ENCODE measurements at regions not wholly inside any gene's neighbourhood (a gene's known extent, or its start where the extent isn't known, plus 50 kb on each side); places are given as distances from the start of the nearest gene placed in this dataset.
"Not testable (repeated sequence)": the region's sequence is repeated elsewhere in the genome, so short reads cannot be mapped to it uniquely, and the experiment has no call there.

DNA sequence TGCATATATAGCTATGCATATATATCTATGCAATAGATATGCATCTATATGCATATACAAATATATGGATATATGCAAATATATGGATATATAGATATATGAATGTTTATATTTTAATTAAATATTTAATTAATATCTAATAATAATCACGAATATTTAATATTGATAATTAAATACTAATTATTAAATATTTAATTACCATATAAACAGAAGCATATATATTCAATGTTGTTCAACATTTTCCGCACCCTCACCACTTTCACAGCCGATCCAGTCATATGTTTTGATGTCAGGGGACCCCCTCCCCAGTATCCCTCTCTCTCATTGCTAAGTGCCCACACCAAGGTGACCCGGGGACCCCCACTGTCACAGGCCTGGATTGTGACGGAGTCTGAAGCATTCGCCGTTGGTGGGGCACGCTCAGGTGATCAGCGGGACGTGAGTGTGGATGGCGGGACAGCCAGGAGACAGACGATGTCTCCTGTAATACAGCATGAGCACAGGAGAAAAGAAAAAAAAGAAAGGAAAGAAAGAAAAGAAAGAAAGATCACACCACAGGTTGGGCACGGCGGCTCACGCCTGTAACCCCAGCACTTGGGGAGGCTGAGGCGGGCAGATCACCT, 199.7 kb downstream of the CRLF2 start:
- peak; percentile 14 for DNase-seq

DNA sequence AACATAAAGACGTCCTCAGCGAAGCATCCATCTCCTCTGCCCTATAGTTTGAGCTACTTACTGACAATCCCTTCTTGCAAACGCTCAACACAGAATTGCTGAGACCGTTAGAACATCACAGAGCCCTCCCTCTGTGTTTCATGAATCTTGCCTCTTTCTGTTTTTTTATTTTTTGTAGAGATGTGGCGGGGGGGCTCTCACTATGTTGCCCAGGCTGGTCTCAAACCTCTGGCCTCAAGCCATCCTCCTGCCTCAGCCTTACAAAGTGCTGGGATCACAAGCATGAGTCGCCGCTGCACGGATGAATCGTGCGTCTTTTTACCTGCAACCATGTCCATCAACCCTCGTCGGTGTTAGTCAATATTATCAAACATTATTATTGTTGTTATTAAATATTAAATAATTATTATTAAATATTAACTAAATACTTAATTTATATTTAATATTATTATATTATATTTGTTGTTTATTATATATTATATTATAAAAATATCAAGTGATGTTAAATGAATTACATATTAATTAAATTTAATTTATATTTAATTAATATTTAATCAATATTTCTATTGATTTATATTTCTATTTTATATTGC, 200.7 kb downstream of the CRLF2 start:
- DNase-seq, result peak; percentile 4

DNA sequence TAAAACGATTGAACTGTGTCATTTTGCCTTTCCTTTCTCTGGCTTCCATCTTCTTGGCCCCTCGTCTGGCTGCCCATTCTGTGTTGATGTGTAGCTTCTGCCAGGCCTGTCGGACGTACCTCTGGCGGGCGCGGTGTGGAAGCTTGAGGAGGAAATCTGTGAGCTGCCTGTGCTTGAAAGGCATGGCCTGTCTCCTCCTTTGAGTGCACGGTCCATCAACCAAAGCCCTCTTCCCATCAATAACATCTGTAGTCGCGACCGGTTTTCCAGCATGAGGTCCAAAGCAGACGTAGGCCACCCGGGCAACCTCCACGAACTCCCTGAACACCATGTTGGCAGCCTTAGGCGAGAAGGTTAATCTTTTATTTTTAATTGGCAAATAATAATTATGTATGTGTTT, 202.7 kb downstream of the CRLF2 start:
- DNase-seq, result no peak

DNA sequence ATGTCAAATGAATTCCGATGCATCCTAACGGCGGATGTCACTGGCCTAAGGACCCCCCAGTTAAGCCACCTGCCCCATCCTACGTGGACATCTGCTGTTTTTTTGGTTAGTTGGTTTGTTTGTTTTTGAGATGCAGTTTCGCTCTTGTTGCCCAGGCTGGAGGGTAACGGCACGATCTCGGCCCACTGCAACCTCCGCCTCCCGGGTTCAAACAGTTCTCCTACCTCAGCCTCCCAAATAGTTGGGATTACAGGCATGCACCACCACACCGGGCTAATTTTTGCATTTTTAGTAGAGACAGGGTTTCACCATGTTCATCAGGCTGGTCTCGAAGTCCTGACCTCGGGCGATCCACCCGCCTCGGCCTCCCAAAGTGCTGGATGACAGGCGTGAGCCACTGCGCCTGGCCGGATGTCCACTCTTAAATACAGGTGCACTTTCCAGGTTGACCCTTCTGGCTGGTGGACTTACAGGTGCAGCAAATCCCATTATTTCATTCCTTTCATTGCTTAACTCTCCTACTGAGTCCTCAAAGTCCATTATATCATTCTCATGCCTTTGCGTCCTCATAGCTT, 206.2 kb downstream of the CRLF2 start:
- DNase-seq, result no peak

DNA sequence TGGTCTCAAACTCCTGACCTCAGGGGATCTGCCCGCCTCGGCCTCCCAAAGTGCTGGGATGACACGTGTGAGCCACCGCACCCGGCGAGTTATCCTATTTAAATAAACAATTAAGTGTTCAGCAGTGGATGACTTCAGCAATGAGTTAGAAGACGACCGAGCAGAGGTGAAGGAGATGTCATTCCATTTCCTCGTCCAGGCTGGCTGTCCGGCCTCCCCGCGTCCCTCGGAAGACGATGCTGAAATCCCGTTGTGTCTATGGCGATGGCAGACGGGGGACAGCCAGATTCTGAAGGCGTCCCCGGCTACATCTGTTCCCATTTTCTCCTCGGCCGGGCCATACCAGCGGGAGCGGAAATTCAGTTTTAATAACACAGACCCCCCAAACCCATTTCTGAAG, 209.8 kb downstream of the CRLF2 start:
- DNase-seq, result no peak

DNA sequence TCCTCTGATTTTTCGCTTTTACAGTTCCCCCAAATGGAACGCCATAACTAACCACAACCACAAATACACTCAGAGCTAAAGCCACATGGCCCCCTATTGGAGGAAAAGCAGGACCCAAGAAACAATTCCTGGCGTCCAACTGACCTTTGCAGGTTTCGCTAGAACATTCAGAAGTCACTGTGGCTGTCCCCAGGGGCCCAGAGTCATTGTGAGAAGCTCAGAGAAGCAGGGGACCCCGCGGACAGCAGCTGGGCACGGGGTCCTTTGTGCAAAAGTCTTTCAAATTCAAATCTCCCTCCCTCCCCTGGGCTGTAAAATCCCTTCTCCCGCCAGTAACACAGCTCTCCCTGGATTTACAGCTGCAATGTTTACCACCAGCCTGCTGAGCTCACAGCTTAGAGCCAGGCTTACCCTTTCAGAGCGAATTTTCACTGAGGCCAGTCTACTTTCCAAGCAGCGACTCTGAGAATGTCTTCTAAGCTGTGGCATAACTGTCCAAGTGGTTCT, 214.8 kb downstream of the CRLF2 start:
- no peak for DNase-seq

DNA sequence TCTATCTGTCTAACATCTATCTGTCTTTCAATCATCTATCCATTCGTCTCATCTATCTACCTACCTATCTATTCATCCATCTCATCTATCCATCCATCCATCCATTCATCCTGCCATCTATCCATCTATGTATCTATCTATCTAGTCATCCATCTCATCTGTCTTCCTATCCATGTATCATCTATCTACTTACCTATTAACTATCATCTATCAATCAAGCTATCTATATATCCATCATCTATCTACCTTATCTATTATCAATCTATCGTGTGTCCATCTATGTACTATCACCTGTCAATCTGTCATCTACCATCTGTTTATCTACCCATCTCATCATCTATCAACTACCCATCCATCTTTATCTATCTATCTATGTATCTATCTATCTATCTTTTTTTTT, 217.7 kb downstream of the CRLF2 start:
- DNase-seq, result no peak

DNA sequence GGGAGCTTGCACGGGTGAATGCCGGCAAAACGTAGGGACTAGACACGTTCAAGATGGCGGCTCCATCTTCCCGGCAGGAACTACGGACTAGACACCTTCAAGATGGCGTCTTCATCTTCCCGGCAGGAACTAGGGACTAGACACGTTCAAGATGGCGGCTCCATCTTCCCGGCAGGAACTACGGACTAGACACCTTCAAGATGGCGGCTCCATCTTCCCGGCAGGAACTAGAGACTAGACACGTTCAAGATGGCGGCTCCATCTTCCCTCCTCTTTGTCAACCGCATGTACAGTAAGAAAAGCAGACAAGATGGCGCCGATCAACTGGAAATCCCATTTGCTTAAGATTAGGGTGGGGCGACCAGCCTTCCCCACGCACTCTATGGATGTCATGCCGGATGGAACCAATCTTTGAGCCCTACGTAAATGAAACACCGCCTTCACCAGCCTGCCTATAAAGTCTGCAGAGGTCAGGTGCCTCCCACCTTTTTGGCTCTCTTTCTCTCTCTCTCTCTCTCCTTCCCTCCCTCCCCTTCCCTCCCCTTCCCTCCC, 222.4 kb downstream of the CRLF2 start:
- DNase-seq, result no peak

DNA sequence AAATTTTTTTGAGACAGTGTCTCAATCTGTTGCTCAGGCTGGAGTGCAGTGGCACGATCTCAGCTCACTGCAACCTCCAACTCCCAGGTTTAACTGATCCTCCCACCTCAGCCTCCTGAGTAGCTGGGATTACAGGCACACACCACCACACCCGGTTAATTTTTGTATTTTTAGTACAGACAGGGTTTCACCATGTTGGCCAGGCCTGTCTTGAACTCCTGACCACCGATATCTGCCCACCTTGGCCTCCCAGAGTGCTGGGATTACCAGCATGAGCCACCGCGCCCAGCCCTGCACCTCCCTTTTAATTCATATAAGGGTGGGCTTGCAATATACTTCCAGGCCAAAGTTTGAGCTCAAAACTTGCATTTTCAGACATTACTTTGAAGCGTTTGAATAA, 223.9 kb downstream of the CRLF2 start:
- not testable (repeated sequence) for DNase-seq

DNA sequence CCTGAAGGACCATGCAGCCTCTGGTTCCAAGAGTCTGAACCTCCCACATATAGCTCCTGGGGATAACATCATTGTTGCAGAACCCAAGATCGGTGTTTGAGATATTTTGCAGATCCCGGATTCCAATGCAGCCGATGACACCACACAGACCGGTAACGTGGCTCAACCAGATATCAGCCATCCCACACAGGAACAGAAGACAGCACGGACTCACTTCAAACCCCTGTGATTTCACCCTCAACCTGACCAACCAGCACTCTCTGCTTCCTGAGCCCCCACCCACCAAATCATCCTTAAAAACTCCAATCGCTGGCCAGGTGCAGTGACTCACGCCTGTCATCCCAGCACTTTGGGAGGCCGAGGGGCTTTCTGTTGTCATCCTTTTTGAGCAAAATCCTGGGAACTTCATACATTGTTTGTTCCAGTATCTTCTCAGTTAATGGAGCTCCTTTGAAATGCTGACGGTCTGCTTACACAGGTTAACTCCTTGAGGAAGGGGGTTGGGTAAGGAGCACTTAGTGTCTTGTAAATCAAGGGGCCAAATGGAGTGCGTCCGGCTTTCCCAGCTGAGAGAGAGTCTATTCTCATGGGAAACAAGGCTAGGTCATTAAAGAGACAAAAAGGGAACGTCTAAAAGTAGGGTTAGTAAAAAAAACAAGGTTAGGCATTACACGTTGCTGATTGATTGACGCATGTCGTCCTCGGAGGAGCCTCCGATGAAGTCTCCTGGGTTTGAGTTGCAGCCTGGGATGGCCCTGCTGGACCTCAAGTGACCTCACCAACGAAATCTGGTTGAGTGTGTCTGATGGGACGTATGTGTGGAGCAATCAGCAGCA, 230.4 kb downstream of the CRLF2 start:
- no peak for DNase-seq

DNA sequence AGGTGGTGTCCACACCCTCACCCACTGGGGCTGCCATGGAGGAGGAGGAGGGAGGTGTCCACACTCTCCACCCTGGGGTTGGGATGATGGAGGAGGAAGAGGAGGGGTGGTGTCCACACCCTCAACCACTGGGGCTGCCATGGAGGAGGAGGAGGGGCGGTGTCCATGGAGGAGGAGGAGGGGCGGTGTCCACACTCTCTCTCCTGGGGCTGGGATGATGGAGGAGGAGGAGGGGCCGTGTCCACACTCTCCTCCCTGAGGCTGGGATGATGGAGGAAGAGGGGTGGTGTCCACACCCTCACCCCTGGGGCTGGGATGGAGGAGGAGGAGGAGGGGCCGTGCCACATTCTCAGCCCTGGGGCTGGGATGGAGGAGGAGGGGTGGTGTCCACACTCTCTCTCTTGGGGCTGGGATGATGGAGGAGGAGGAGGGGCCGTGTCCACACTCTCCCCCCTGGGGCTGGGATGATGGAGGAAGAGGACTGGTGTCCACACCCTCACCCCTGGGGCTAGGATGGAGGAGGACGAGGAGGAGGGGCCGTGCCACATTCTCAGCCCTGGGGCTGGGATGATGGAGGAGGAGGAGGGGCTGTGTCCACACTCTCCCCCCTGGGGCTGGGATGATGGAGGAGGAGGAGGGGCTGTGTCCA, 231.7 kb downstream of the CRLF2 start:
- DNase-seq, result no peak

DNA sequence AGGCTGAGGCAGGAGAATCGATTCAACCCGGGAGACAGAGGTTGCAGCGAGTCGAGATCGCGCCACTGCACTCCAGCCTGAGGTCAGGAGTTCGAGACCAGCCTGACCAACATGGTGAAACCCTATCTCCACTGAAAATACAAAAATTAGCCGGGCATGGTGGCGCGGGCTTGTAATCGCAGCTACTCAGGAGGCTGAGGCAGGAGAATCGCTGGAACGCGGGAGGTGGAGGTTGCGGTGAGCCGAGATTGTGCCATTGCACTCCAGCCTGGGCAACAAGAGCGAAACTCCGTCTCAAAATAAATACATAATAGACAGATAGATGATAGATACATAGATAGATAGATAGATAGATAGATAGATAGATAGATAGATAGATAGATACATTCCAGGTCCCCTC, 233.3 kb downstream of the CRLF2 start:
- not testable (repeated sequence) for DNase-seq

DNA sequence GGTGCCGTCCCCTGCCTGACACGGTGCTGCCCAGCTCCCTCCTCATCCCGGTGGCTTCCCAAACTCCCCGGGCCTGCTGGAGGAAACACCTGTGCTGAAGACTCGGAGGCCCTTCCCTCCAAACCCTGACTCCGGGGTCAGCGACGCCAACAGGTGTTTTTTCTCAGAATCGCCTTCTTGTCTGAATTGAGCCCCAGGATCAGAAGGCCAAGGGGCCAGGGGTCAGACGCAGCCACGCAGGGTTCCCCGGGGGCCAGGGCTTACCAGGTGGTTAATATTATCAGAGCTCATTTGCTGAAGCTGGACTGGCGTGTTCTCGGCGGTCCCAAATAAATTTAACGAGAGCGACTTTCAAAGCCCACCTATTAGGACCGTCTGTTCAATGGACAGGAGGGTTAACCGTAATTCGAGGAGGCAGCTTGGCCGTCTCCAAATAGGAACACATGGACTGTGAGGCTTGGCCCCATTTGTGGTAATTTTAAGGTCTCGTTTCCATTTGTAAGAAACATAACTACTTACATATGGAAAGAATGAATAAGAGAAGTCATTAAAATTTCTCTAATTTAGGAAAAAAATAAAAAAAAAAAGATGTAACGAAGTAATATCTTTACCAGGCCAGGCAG, 239.3 kb downstream of the CRLF2 start:
- no peak for DNase-seq

DNA sequence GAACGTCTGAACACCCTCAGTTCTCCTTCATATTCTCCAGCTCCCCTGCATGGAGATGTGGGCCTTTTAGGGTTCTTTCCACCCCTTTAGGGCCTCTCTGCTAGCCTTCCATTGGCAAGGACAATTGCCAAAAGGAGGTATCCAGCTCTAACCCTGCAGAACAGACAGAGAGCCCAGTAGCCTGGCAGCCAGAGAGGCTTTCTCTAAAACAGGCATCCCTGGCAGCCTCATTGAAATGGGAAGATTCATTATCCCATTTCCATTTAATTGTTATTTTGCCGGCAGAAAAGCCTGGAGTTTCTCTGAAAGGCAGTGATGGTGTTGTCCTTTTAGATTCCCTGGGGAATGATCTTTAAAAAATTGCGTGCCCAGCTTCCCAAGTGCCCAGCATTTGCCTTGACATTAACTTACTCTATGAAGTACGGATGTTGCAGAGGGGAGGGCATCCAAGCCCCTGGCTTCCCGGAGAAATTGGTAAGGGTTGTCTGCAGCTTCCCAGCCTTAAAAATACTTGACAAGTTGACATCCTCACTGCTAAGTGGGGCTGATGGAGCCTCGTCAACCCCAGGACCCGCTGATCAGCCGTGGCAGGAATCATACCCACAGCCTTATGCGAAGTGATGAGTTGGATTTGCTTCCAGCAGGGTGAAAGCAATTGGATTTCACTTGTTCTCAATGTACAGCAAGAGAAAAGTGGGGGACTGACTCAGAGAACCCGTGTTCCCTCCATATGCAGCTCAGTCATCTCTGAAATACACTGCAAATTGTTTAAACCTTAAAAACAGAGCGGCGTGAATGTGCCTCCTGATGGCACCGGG, 244.1 kb downstream of the CRLF2 start:
- DNase-seq, result no peak

DNA sequence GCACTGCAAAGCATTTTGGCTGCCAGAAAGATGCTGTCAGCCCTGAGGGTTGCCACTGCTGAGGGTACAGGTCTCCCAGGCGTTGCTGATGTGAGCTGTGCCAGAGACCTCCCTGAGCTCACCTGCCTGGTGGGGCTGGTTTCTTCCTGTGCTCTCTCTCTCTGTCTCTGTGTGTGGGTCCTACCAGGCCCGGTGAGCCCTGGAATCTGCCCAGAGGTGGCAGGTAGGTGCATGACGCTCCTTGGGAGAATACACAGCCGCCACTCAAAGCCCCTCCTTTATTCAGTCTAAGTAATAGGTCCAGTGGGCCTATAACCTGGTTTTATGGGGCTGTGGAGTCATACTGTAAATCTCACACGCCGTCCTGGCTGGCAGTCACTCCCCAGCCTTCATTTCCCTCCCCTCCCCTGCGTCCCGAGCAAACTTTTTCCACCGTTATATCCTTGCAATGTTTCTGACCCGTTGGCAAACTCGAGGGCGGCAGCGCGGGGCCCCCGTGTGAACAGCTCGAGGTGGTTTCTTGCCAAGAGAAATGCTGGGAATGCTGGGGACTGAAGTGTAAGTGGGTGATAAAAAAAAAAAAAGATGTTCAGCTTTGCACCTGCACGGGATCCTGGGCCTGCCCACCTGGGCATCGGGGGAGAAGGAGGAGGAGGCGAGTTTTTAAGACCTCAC, 245.9 kb downstream of the CRLF2 start:
- no peak for DNase-seq

DNA sequence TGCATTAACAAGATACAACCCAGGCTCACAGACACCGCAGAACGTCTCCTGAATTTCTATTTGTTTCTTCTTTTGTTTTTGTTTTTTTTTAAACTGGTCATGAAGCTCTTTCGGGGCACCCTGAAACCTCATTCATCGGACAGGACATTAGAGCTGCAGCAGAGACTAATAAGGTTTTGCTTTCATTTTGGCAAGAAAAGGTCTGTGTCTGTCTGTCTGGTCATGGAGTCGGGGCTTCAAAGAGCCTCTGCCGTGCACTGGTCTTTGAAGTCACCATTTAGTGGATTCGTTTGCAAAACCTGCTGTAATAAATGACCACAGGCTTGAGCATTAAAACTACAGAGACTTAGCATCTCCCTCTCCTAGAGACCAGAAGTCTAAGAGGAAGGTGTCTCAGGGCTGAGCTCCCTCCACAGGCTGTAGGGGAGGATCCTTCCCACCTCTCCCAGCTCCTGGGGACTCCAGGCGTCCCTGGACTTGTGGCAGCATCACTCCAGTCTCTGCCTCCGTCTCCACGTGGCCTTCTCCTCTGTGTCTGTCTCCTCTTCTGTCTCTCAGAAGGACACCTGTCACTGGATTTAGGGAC, 247.5 kb downstream of the CRLF2 start:
- DNase-seq, result no peak

DNA sequence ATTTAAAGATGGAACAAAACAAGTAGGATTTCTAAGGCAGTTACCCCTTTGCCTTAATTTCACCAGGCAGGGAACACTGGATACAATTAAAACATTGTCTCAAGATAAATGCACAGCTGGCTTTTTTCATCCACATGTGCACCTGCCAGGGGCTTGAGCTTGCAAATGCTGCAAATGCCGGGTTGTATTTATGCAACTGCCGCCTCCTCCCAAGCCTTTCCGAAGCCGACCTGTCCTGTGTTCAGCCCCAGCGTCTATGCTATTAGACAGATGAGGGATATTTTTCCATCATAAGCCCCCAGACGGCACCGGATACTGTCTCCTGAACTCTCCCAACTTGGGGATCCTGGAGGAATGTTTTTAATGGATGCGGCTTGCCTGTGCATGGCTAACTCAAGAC, 251.6 kb downstream of the CRLF2 start:
- no peak for DNase-seq

DNA sequence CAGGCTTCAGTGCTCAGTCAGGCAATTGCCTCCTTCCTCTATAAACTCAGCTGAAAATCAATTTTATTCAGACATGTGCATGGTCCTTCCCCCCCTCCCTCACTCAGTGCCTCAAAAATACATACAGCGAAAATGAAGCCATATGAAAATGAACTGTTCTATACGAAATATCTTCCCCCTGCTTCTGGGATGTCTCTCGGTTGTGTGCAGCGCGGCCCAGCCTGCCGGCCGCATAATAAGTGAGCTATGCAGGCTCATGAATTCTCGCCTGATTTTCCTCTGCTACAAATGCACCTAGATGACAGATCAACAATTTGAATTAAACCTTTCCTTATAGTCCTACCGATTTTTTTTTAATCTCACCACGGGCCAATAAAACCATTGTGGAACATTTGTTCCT, 252.9 kb downstream of the CRLF2 start:
- DNase-seq, result no peak

DNA sequence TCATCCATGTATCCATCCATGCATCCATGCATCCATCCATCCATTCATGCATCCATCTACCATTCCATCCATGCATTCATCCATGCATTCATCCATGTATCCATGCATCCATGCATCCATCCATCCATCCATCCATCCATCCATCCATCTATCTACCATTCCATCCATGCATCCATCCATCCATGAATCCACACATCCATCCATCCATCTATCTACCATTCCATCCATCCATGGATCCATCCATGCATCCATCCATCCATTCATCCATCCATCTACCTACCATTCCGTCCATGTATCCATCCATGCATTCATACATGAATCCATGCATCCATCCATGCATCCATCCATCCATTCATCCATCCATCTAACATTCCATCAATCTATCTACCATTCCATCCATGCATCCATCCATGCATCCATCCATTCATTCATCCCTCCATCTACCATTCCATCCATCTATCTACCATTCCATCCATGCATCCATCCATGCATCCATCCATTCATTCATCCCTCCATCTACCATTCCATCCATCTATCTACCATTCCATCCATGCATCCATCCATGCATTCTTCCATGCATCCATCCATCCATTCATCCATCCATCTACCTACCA, 257.2 kb downstream of the CRLF2 start:
- DNase-seq, result not testable (repeated sequence)
